ENCODE measurements at regions not wholly inside any gene's neighbourhood (a gene's known extent, or its start where the extent isn't known, plus 50 kb on each side); places are given as distances from the start of the nearest gene placed in this dataset.

GRCh38 chr21:27043377-27043776, 76.5 kb upstream of the ADAMTS5 start:
- H3K36me3 Mint-ChIP-seq (ENCODE audit: insufficient read depth, unreplicated experiment): no peaks in the 10 kb centered on the region
- no peak overlapping the region for H3K4me3 Mint-ChIP-seq (ENCODE audit: low read depth, unreplicated experiment)
- H3K9me3 Mint-ChIP-seq (ENCODE audit: low read depth, unreplicated experiment): no peaks in the 10 kb centered on the region
- no TSS peak for BruUV-seq (replicated peaks)
- DNase-seq: no peak
- H3K27me3 Mint-ChIP-seq (ENCODE audit: unreplicated experiment): no peaks in the 10 kb centered on the region
- H3K4me1 Mint-ChIP-seq (ENCODE audit: low read depth, unreplicated experiment): no peaks in the 10 kb centered on the region
- no peak overlapping the region for H3K27ac Mint-ChIP-seq (ENCODE audit: unreplicated experiment)
- CTCF ChIA-PET: no interaction called here
- intact Hi-C loops (cut with micrococcal nuclease; ENCODE audit: unreplicated experiment): no loop called here
- no peak for TF ChIP-seq CTCF (IDR thresholded peaks at IDR 0.05; ENCODE audit: unreplicated experiment)

- TF ChIP-seq CTCF (IDR thresholded peaks at IDR 0.05; ENCODE audit: unreplicated experiment): no peak
- DNase-seq: no peak
- H3K36me3 Mint-ChIP-seq (ENCODE audit: insufficient read depth, unreplicated experiment): no peaks in the 10 kb centered on the region
- H3K4me3 Mint-ChIP-seq (ENCODE audit: low read depth, unreplicated experiment): no peak overlapping the region
- H3K27me3 Mint-ChIP-seq (ENCODE audit: unreplicated experiment): no peaks in the 10 kb centered on the region
- intact Hi-C loops (cut with micrococcal nuclease; ENCODE audit: unreplicated experiment): no loop called here
- H3K27ac Mint-ChIP-seq (ENCODE audit: unreplicated experiment): no peak overlapping the region
- no peaks in the 10 kb centered on the region for H3K9me3 Mint-ChIP-seq (ENCODE audit: low read depth, unreplicated experiment)
- CTCF ChIA-PET: no interaction called here
- no peaks in the 10 kb centered on the region for H3K4me1 Mint-ChIP-seq (ENCODE audit: low read depth, unreplicated experiment)
- no TSS peak for BruUV-seq (replicated peaks)
These were observed 74.0 kb upstream of the ADAMTS5 start for GRCh38 chr21:27040738-27041469.

- Mint-ChIP-seq H3K9me3 (ENCODE audit: low read depth, unreplicated experiment) (peaks cover 2% of the 10 kb centered on the region), H3K27ac (ENCODE audit: unreplicated experiment) (no peak overlapping the region), H3K27me3 (ENCODE audit: unreplicated experiment) (no peaks in the 10 kb centered on the region), H3K36me3 (ENCODE audit: insufficient read depth, unreplicated experiment) (no peaks in the 10 kb centered on the region), H3K4me3 (ENCODE audit: low read depth, unreplicated experiment) (no peak overlapping the region), H3K4me1 (ENCODE audit: low read depth, unreplicated experiment) (no peaks in the 10 kb centered on the region)
- intact Hi-C loops (cut with micrococcal nuclease; ENCODE audit: unreplicated experiment): no loop called here
- CTCF ChIA-PET: no interaction called here
- BruUV-seq (replicated peaks): no TSS peak
- no peak for TF ChIP-seq CTCF (IDR thresholded peaks at IDR 0.05; ENCODE audit: unreplicated experiment)
- no peak for DNase-seq
These were observed 69.9 kb upstream of the ADAMTS5 start for GRCh38 chr21:27036736-27037301.

GRCh38 chr21:27035791-27036190, 68.9 kb upstream of the ADAMTS5 start:
- Mint-ChIP-seq H3K27ac (ENCODE audit: unreplicated experiment) (no peak overlapping the region), H3K4me3 (ENCODE audit: low read depth, unreplicated experiment) (no peak overlapping the region), H3K36me3 (ENCODE audit: insufficient read depth, unreplicated experiment) (no peaks in the 10 kb centered on the region), H3K9me3 (ENCODE audit: low read depth, unreplicated experiment) (peaks cover 2% of the 10 kb centered on the region), H3K4me1 (ENCODE audit: low read depth, unreplicated experiment) (no peaks in the 10 kb centered on the region), H3K27me3 (ENCODE audit: unreplicated experiment) (no peaks in the 10 kb centered on the region)
- DNase-seq: no peak
- BruUV-seq (replicated peaks): no TSS peak
- intact Hi-C loops (cut with micrococcal nuclease; ENCODE audit: unreplicated experiment): no loop called here
- CTCF ChIA-PET: no interaction called here
- no peak for TF ChIP-seq CTCF (IDR thresholded peaks at IDR 0.05; ENCODE audit: unreplicated experiment)
